ENCODE measurements at regions not wholly inside any gene's neighbourhood (a gene's known extent, or its start where the extent isn't known, plus 50 kb on each side); places are given as distances from the start of the nearest gene placed in this dataset.

DNA sequence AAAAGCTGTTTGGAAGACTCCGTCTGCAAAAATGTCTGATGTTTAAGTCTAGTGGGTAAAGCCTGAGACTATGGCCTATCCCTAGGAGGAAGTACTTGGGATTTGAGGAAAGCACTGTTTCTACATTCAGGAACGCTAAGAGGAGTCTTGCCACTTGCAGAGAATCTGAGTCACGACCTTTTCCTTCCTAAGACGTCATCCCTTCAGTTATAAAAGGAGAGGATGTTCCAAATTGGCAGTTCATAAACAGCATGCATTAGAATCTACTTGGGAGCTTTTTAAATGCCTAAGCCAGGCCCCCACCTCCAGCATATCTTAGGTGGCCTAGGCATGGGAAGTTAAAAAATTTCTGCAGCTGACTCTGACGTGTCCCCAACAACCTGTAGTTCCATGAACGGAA is 125.9 kb downstream of the TTC32 start:
- TF ChIP-seq, protein P1, sequence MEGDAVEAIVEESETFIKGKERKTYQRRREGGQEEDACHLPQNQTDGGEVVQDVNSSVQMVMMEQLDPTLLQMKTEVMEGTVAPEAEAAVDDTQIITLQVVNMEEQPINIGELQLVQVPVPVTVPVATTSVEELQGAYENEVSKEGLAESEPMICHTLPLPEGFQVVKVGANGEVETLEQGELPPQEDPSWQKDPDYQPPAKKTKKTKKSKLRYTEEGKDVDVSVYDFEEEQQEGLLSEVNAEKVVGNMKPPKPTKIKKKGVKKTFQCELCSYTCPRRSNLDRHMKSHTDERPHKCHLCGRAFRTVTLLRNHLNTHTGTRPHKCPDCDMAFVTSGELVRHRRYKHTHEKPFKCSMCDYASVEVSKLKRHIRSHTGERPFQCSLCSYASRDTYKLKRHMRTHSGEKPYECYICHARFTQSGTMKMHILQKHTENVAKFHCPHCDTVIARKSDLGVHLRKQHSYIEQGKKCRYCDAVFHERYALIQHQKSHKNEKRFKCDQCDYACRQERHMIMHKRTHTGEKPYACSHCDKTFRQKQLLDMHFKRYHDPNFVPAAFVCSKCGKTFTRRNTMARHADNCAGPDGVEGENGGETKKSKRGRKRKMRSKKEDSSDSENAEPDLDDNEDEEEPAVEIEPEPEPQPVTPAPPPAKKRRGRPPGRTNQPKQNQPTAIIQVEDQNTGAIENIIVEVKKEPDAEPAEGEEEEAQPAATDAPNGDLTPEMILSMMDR (IDR thresholded peaks at IDR 0.05): no peak
- peak overlapping the region in 1 of 2 donors; percentile 1 for H3K27ac ChIP-seq
- H3K9me3 ChIP-seq: no peaks in the 10 kb centered on the region
- H3K4me1 ChIP-seq (ENCODE audit: control insufficient read depth in 1 of 2, low read depth in 2 of 2): peaks cover 0 to 49% of the 10 kb centered on the region in 2 donors
- no peak for ATAC-seq (ENCODE audit: insufficient number of reproducible peaks, low FRiP score, low read depth)
- no peak overlapping the region for H3K4me3 ChIP-seq
- H3K27me3 ChIP-seq (replicated peaks; ENCODE audit: insufficient read depth): no peaks in the 10 kb centered on the region
- no peaks in the 10 kb centered on the region for H3K36me3 ChIP-seq
- no peak for DNase-seq (ENCODE audit: low spot score)

DNA sequence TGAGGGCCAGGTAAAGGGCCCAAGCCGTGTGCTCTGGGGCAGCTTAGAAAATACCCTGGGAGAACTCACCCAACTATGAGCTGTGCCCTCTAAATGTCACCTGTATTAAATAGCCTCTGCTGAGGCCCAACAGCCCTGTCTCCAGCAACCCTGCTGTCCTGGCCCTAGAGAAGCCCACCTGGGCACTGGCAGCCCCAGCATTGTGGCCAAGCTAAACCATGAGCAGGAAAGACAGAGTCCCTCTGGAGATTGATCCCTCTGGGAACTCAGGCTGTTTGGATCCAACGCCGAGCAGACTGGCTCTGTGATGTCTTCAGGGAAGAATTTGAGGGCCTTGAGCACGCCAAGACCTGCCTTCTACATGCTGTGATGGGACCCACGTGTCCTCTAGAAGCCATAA is 126.5 kb downstream of the TTC32 start:
- Histone ChIP-seq H3K9me3 (no peaks in the 10 kb centered on the region), H3K27ac (peak overlapping the region; percentile 1 to 41), H3K4me1 (ENCODE audit: control insufficient read depth in 1 of 2, low read depth in 2 of 2) (peaks cover 0 to 44% of the 10 kb centered on the region in 2 donors), H3K4me3 (no peak overlapping the region), H3K36me3 (no peaks in the 10 kb centered on the region), H3K27me3 (replicated peaks; ENCODE audit: insufficient read depth) (no peaks in the 10 kb centered on the region)
- ATAC-seq (ENCODE audit: insufficient number of reproducible peaks, low FRiP score, low read depth) (no peak), DNase-seq (ENCODE audit: low spot score) (no peak)
- TF ChIP-seq, protein P1 (IDR thresholded peaks at IDR 0.05): no peak

DNA sequence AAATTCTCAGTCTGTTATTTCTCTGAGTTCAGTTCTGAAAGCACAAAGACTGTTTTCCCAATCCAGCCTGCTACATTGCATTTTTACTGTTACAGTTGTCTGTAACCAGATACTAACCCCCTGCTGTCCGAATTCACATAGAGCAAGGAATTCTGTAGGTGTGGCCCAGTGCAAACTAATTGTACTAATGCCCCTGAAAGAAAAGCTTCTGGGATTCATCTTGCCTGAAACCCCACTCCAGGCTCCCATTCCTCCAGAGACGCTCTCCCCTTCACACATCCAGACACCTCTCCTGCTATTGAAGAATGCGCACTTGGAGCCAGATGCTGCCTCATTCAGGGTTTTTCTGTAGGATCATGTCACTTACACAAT is 127.0 kb downstream of the TTC32 start:
- peaks cover 0 to 41% of the 10 kb centered on the region in 2 donors for H3K4me1 ChIP-seq (ENCODE audit: control insufficient read depth in 1 of 2, low read depth in 2 of 2)
- TF ChIP-seq, protein P1 (IDR thresholded peaks at IDR 0.05): no peak
- H3K27me3 ChIP-seq (replicated peaks; ENCODE audit: insufficient read depth): no peaks in the 10 kb centered on the region
- H3K9me3 ChIP-seq: no peaks in the 10 kb centered on the region
- peak overlapping the region; percentile 1 to 41 for H3K27ac ChIP-seq
- H3K4me3 ChIP-seq: no peak overlapping the region
- no peaks in the 10 kb centered on the region for H3K36me3 ChIP-seq
- ATAC-seq (ENCODE audit: insufficient number of reproducible peaks, low FRiP score, low read depth): no peak
- no peak for DNase-seq (ENCODE audit: low spot score)

DNA sequence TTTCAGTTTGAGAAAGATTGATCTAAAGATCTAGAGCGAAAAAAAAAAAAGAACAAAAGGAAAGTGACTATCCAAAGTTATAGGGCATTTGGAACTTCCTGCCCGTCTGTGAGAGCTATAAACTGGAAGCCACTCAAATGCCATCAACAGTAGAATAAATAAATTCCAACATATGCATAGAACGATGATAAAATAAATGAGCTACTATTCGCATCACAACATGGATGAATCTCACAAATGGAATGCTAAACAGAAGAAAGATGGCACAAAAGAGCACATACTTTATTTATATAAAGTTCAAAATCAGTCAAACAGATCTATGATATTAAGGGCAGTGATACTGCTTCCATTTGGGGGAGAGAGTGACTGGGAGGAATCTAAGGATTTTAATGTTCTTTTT is 128.8 kb downstream of the TTC32 start:
- TF ChIP-seq, protein P1 (IDR thresholded peaks at IDR 0.05): no peak
- Histone ChIP-seq H3K4me3 (no peak overlapping the region), H3K36me3 (no peaks in the 10 kb centered on the region), H3K27me3 (replicated peaks; ENCODE audit: insufficient read depth) (no peaks in the 10 kb centered on the region), H3K4me1 (ENCODE audit: control insufficient read depth in 1 of 2, low read depth in 2 of 2) (peaks cover 0 to 44% of the 10 kb centered on the region in 2 donors), H3K9me3 (no peaks in the 10 kb centered on the region), H3K27ac (no peak overlapping the region)
- ATAC-seq (ENCODE audit: insufficient number of reproducible peaks, low FRiP score, low read depth) (no peak), DNase-seq (ENCODE audit: low spot score) (no peak)

DNA sequence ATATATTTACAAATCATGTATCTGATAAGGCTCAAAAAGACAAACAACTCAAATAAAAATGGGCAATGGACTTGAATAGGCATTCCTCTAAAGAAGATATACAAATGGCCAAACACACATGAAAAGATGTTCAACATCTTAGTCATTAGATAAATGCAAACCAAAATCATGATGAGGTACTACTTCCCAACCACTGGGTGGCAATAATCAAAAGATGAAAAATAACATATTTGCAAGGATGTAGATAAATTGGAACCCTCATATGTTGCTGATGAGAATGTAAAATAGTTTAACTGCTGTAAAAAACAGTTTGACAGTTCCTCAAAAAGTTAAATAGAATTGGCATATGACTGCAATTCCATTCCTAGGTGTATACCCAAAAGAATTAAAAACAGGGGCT is 132.3 kb downstream of the TTC32 start:
- DNase-seq (ENCODE audit: low spot score) (no peak), ATAC-seq (ENCODE audit: insufficient number of reproducible peaks, low FRiP score, low read depth) (no peak)
- no peak overlapping the region for H3K27ac ChIP-seq
- no peaks in the 10 kb centered on the region for H3K9me3 ChIP-seq
- H3K4me1 ChIP-seq (ENCODE audit: control insufficient read depth in 1 of 2, low read depth in 2 of 2): peaks cover 0 to 15% of the 10 kb centered on the region in 2 donors
- no peaks in the 10 kb centered on the region for H3K27me3 ChIP-seq (replicated peaks; ENCODE audit: insufficient read depth)
- no peak overlapping the region for H3K4me3 ChIP-seq
- no peaks in the 10 kb centered on the region for H3K36me3 ChIP-seq
- TF ChIP-seq, protein P1 (IDR thresholded peaks at IDR 0.05): peak; percentile 21

All from thoracic aorta (tissue), 2 donors.